HTR-8/SVneo (cell line): ENCODE measurements at regions not wholly inside any gene's neighbourhood (a gene's known extent, or its start where the extent isn't known, plus 50 kb on each side); places are given as distances from the start of the nearest gene placed in this dataset.

Experiments
- DNase-seq: peaks from one replicate; pipeline ENCODE4 v3.0.0; 2011; ENCODE audit warnings: low spot score, mixed read lengths; ENCODE audit not compliant: insufficient read length
- FAIRE-seq: peaks from 2 replicates; lab custom pipeline; 2011; peaks lifted over from hg19 to GRCh38; lab: Jason Lieb, UNC

DNA sequence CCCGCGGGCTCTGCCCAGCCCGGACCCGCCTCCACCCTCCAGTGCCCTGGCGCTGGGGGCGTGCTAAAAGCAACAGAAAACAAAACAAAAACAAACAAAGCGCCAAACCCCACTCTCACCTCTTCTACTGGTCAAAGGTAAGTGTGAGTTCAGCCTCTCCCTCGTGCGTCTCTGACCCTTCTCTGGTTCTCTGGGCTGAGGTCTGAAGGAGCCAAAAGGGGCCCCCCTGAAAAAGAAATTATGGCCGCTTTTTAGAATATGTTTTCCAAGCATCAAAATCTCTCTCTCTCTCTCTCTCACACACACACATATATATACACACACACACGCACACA is 133.5 kb upstream of the DPYD start:
- FAIRE-seq: no peak

DNA sequence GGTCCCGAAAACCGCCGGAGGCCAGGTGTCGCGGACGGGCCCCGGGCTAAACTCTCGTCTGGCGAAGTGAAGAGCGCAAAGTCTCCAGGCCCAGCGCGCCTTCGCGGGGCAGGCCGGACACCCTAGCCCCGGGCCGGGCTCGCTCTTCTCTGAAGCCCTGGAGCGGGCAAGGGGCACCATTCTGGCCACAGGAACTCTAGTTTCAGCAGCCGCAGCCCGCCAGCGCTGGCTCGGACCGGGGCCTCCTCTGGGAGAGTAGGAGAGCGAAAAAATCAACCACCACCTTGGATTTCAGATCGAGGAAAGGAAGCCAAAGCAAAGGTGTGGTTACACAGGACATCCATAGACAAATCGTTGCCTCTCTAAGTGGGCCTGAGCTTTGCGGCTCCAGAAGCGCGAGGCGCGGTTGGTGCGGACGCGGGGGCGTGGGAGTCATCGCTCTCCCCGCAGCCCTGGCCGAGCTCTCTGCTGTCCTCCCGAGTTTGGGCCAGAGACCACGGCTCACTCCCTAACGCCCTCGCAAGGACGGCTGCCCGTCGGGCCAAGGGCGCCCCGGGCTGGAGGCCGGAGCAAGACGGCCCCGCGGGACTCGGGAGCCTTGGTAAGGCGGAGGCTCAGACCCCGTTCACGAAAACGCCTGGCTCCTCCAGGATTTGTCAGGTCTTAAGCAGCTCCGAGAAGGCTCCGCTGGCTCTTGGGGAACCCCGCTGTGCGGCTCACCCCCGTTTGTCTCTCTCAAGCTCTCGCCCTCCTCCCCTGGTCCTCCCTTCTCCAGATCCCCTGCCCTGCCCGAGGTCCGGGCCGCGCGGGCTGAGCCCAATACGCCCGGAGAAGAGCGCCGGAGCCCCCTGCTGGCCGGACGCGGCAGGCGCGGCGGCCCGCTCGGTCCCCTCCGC is 132.9 kb upstream of the DPYD start:
- FAIRE-seq: peak; percentile 51
- DNase-seq: no peak

More for the DNA sequence above, 133.5 kb upstream of the DPYD start:
- no peak for DNase-seq

DNA sequence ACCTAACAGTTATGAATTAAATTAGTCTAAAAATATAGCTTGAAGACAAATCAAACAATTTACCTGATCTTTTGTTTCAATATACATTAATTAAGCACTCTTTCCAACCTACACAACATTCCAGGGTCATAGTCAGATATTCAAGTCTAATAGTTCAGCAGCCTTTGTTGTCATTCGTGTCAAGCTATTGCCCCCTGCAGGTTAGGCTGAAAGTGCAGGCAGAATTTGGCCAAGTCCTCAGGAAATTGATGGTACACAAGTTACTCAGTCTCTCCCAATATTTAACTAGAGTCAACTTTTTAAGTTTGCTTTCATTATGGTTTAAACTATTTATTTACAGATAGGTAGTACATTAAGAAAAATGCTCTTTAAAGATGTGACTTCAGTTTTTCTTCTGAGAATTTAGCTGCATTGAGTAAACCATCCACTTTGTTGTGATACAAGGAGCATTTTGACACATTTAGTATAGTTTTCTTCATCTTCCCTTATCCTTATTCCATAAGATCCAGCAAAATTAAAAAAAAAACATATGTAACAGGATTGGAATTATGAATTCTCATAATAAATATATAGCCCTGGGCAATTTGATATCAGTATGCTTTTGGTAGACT is 130.3 kb upstream of the DPYD start:
- no peak for DNase-seq

DNA sequence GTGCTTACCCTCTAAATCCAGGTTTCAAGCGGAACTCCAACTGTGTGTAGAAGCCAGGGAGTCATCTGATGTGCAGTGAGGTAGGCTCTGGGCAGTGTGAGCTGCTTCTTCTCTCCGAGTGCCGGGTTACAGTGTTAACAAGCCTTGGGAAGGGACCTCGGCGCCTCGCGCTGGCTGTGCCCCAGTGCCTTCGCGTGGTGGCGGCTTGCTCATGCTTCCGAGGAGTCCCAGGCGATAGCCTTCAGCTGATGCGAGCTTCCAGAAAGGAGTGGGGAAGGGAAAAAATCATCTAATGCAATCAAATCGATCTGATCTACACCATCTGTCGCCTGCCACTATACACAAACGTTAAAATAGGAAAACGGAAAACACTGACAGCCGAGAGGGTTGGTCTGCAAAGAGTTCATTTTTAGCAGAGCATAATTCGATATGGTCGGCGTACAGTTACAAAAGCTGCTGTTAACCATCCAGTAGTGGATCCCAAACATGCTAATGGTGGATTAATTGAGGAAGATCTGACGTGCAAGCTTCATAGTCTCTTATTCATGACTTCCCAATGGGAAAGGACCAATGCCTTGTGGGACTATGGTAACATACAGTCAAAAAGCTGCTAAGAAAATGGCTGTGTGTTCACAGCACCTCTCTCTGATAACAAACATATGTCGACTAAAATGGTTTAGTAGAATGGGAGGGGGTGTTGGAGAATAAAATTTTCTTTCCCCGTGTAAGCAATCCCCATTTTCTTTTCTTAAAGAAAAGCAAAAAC is 128.7 kb upstream of the DPYD start:
- DNase-seq (no peak), FAIRE-seq (no peak)

More for the DNA sequence above, 130.3 kb upstream of the DPYD start:
- FAIRE-seq: no peak

DNA sequence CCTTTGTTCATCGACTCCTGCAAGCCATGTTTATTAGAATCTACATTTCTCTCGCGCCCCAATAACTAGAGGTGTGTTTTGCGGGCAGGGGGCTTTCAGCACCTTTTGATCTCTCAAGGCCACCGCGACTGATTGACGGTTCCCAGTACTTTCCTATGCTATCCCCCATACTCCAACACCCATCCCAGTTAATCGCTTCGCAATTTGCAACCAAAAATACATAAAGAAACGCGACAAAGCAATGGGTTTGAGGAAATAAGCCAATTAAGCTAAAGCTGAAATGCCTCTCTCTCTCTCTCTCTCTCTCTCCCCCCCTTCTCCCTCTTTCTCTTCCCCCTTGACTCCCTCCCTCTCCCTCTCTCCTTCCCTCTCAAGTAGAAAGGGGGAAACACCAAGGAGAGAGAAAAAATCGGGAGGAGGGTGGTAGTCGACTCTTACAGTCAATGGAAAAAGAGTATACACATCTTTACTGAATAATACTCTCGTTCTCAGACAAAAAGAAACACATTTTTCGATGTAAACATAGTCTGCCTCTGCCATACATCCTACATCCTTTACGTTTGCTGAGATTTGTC is 128.0 kb upstream of the DPYD start:
- FAIRE-seq: no peak
- DNase-seq: no peak

DNA sequence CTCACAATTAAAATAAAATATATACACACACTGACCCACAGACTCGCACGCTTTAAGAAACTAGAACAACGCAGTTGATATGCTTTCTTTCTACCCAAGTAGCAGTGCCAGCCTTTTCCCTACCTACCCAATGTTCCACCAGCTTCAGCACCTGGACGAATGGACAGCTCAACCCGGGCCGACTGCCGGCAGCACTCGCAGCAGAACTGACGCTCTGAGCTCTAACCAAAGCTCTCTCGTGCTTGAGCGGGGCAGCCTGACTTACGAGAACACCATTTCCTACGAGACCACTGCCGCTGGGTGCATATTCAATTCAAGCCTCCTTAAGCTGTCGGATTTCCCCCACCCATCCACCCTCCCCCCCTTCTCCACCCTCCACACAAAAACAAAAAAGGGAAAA is 127.4 kb upstream of the DPYD start:
- FAIRE-seq: peak; percentile 60
- DNase-seq: peak; percentile 54

DNA sequence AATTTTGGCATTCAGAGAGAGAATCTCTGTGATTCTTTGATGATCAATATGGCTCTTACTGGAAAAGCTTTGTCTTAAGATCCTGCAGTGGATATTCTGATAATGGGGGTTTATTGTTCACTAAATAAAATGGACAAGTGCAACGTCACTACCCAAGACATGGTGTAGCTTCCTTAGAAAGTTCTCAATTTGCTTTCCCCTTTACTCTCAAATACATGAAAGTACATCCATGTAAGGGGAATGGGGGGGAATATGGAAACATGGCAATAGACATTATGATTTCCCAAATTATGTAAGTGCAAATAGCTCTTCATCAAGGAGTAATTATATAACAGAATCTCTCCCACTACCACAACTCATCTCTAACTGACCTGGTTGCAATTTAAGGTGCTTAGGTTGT is 126.3 kb upstream of the DPYD start:
- DNase-seq (no peak), FAIRE-seq (no peak)

DNA sequence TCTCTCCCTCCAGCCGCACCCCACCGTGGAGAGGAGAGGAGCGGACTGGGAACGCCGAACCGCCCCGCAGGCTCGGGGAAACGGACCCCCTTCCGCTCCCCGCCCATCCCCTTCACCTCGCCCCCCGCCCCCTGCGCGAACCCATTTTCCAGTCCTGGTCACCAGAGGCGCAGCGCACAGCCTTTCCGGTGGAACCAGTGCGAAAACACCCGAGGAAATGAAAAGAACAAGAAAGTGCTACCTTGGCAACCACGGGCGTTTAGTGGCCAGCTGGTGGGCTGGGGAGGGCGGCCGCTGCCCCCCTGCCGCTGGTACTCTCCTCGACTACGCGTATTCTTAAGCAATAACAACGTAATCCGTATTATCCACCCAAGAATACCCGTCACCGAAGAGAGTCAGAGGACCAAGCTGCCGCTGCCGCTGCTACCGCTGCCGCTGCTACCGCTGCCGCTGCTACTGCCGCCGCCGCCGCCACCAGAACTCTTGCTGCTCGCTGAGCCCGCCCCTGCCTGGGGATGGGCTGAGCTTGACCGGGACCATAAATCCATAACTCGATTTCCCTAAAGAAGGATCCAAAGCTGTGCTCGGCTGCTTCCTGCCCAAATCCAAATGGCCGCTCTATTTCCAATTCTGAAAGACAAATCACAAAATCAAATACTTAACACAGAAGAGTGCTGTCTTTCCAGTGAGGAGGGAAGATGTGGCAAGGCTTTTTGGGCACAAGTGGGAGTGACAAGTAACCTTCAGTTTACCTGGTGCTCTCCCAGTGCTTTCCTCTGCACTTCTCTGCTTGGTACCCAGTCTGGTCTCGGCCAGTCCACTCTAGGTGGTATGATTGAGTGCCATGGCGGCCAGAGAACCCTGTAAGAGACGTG is 125.2 kb upstream of the DPYD start:
- FAIRE-seq (no peak), DNase-seq (no peak)

DNA sequence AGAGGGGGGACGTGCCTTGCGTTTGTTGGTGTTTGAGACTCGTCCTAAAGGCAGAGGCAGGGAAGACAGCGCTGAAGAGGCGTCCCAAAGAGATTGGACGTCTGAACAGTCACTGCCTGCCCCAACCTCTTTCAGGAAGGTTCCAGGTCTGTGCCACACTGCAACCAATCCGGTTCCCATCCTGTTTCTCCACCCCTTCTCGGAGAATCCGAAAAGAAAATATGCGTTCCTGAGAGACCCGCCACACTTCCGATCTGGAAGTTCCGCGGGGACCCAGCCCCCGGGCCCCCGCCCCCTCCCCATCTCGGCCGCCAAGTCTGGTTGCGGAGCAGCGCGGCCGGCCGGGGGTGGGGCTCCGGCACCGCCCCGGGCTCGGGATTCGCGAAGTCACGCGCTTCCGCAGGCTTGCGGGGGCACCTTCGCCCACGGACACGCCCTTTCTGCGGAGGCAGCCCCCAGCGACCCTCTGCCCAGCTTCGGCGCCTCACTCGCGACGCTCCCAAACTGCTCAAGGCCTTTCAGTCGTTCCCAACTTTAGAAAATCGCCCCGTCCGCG is 124.5 kb upstream of the DPYD start:
- no peak for FAIRE-seq
- DNase-seq: no peak

DNA sequence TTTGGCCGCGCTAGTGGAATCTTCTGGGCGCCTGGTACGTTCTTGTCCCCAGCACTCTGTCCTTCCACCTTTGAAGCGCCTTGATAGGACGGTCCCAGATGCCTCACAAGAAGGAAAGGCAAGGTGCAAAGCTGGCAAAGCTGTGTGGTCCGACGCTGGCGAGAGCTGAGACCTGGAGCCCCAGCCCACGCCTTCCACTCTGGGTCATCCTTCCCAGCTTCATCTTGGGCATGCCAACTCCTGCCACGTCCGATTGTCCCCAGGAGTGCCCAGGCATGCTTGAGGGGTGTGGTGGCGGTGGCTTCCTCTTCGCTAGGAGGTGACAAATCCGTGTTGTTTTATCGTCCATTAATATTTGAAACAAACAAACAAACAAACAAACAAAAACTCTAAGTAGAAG is 123.9 kb upstream of the DPYD start:
- DNase-seq: no peak
- no peak for FAIRE-seq

DNA sequence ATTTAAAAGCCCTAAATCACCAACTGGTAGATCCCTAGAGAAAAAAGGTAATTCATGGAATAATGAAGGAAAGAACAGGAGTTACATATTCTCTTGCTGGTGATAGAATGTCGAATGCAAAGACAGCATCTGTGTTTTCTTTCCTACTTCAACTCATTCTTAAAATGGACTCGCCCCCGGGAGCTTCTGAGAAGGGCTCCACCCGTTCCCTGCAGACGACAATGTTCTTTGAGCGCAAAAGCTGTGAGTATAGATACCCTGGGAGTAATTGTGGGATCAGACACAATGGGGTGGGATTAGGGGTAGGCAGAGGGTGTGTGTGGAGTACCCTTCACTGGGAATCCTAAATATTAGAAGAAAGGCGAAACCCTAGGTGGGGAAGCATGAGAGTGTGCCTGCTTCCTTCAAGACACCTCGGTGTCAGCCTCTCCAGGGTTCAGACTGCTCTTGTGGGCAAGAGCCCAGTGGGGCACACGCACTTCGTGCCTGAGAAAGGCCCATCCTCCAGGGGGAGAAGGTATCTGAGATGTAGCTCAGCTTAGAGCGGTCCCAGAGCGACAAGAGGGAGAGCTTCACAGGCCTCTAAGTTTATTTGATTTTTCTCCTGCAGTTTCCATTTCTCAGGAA is 123.3 kb upstream of the DPYD start:
- DNase-seq (no peak), FAIRE-seq (no peak)

DNA sequence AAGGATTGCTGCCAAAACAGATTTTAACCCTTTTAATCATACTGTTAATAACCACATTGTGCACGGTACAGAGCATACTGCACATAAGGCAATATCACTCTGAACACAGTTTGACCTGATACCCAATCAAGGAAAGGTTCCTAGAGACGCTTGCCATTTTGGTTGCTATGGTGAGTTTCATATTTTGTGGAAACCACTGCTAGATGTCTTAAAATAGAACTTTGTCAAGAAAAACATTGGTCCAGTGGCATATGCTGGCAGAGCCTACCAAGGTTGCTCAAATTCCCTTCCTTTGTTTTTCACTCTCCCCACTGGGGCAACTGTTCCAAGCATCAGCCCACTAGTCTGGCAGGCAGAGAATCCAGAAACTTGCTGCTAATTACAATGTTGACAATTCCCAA is 114.8 kb upstream of the DPYD start:
- DNase-seq (no peak), FAIRE-seq (no peak)

DNA sequence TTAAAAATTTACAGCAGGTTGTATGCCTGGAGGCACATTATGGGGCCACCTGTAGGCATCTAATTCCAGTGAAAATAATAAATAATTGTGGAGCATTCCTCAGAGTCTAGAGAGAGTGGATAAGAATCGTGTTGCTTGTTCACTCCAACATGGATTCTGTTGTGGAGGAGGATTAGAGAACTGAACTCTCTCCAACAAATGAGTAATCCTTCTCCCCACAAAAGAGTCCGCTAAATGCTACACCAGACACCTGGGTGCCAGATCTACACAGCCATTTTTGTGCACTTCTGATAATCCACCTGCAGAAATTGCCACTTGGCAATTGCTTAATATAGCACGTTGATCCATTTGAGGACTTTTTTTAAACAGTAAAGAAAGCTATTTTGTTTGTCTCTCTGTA is 113.7 kb upstream of the DPYD start:
- no peak for FAIRE-seq
- DNase-seq: no peak

DNA sequence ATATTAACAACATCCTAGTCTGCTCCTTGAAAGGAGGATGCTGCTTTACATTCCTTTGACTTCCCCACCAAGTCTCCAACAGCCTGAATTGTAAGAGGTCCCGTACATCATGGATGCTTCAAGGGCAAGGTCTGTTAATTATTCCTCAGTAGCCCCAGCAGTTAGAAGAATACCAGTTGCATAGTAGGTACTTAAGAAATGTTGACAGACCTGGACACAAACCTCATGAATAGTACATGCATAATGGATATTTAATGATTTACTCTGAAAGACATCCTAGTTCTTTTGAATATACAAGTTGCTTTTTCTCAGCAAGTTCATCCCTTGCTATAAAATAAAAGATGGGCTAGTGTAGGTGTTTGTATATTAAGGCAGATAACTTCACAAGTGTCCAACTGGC is 112.1 kb upstream of the DPYD start:
- no peak for DNase-seq
- no peak for FAIRE-seq

DNA sequence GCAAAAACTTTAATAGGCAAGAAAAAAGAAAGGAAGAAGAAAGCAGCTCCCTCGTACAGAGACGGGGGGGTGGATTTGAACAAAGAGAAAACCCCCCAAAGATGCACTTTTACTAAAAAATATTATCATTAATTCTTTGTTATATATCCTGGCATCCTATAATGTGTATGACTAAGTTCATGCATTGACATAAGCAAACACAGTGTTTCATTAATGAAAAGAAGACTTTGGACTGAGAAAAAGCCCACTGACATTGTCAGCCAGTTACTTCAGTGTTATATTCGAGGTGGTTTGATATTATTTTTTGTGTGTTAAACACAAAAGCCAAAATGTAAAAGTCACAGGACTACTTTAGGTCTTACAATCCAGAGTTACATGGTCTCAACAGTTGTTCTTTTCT is 110.1 kb upstream of the DPYD start:
- FAIRE-seq: no peak
- DNase-seq: no peak

DNA sequence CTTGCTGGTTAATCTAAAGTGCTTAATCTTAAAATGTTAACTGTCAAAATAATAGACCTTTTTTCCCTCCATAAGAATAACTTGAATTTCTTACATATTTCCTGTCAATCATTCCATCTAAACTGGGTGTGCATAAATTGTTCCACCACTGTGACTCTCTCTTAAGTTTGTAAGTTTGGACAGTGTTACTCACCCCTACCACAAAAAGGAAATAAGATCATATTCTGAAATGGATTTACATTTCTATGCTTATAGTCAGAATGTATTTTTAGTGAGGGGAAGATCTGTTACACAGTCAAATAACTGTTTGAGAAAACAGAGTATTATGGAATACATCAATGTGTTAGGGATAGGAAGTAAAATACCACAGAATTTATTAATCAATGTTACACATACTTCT is 109.6 kb upstream of the DPYD start:
- no peak for DNase-seq
- FAIRE-seq: no peak

DNA sequence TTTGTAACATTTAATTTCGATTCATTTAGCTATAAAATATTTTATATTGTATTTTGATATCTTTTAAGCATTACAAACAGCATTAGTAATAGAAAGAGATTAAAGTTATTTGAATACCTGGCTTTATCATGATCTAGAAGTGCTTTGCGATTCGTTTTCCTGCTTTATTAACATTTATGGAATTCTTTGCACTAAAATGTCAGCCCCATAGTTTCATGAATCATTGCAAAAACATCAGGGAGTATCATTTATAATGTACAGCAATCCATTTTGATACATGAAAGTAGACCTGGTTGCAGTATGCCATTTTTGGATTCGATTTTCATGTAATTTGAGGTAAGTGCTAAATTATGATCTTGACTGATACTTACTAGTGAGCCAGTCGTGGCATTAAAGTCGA is 108.0 kb upstream of the DPYD start:
- FAIRE-seq (no peak), DNase-seq (no peak)

DNA sequence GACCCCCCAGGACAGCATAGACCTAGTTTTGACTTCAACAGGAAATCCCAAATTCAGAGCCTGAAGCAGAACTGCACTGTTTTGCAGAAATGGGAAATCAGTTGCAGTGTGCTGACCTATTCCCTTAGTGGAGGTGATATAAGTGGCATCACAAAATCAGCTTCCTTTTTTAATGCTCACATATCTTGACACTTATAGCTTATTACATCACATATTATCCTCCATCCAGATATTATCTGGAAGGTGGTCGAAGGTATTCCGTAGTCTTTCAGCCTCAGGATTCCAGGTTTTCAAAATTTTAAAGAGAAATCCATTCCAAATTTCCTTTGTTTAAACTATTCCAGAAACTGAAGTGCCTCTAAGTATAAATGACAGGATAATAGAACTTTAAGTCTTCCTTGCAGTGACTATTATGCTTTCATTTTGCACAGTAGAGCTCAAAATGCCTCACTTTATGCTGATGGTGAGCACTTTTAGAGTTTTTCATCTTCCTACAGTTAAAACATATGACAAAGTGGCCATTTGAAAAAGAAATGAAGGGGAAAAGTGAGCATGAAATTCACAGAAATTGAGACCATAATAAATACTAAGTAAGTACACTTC is 106.4 kb upstream of the DPYD start:
- FAIRE-seq: no peak
- DNase-seq: no peak

DNA sequence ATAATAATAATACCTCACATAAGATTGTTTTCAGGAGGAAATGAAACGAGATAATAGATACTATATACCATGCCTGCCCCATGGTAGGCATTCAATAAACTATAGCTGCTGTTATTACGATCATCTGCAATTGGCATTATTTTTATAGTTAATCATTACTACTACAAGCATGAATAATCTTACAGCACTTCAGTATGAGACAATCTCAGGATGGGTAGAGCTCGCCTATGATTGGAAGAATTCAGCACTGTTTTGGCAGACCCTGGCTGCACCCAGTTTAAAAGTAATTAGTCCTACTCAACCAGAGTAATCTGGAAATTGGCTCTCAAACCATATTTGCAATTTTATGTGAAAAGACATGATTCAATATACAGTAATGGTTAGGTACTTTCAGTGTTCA is 105.0 kb upstream of the DPYD start:
- FAIRE-seq: no peak

More for the DNA sequence above, 105.0 kb upstream of the DPYD start:
- DNase-seq: no peak
